ENCODE measurements at regions not wholly inside any gene's neighbourhood (a gene's known extent, or its start where the extent isn't known, plus 50 kb on each side); places are given as distances from the start of the nearest gene placed in this dataset.
A peak's percentile ranks its signal among the peaks of the same experiment; 100 is the strongest.

GRCh38 chr2:780002-780401, 102.8 kb upstream of the TMEM18 start:
- Mint-ChIP-seq H3K4me1 (ENCODE audit: low read depth, unreplicated experiment) (peaks cover 14% of the 10 kb centered on the region), H3K36me3 (ENCODE audit: unreplicated experiment) (no peaks in the 10 kb centered on the region), H3K27me3 (ENCODE audit: unreplicated experiment) (peaks cover 3% of the 10 kb centered on the region), H3K9me3 (ENCODE audit: unreplicated experiment) (peaks cover 1% of the 10 kb centered on the region), H3K4me3 (ENCODE audit: unreplicated experiment) (no peak overlapping the region), H3K27ac (ENCODE audit: unreplicated experiment) (no peak overlapping the region)
- no peak for TF ChIP-seq CTCF (IDR thresholded peaks at IDR 0.05; ENCODE audit: partially characterized antibody, unreplicated experiment)
- no peak for DNase-seq

GRCh38 chr2:778731-779350, 101.6 kb upstream of the TMEM18 start:
- Mint-ChIP-seq H3K27ac (ENCODE audit: unreplicated experiment) (peak overlapping the region; percentile 93), H3K4me3 (ENCODE audit: unreplicated experiment) (peak overlapping the region; percentile 31), H3K4me1 (ENCODE audit: low read depth, unreplicated experiment) (peaks cover 22% of the 10 kb centered on the region), H3K36me3 (ENCODE audit: unreplicated experiment) (no peaks in the 10 kb centered on the region), H3K27me3 (ENCODE audit: unreplicated experiment) (peaks cover 3% of the 10 kb centered on the region), H3K9me3 (ENCODE audit: unreplicated experiment) (peaks cover 3% of the 10 kb centered on the region)
- peak; percentile 62 for DNase-seq
- no peak for TF ChIP-seq CTCF (IDR thresholded peaks at IDR 0.05; ENCODE audit: partially characterized antibody, unreplicated experiment)

- H3K36me3 Mint-ChIP-seq (ENCODE audit: unreplicated experiment), result no peaks in the 10 kb centered on the region
These were observed 100.3 kb upstream of the TMEM18 start for GRCh38 chr2:777546-777945.

GRCh38 chr2:777051-777450, 99.8 kb upstream of the TMEM18 start:
- H3K4me1 Mint-ChIP-seq (ENCODE audit: low read depth, unreplicated experiment), result peaks cover 25% of the 10 kb centered on the region
- H3K9me3 Mint-ChIP-seq (ENCODE audit: unreplicated experiment), result peaks cover 3% of the 10 kb centered on the region
- TF ChIP-seq CTCF (IDR thresholded peaks at IDR 0.05; ENCODE audit: partially characterized antibody, unreplicated experiment), result no peak
- no peak overlapping the region for H3K4me3 Mint-ChIP-seq (ENCODE audit: unreplicated experiment)
- peaks cover 5% of the 10 kb centered on the region for H3K27me3 Mint-ChIP-seq (ENCODE audit: unreplicated experiment)
- H3K27ac Mint-ChIP-seq (ENCODE audit: unreplicated experiment), result no peak overlapping the region
- DNase-seq, result no peak
- H3K36me3 Mint-ChIP-seq (ENCODE audit: unreplicated experiment), result no peaks in the 10 kb centered on the region

More at GRCh38 chr2:777546-777945, 100.3 kb upstream of the TMEM18 start:
- Mint-ChIP-seq H3K4me1 (ENCODE audit: low read depth, unreplicated experiment) (peaks cover 24% of the 10 kb centered on the region), H3K4me3 (ENCODE audit: unreplicated experiment) (no peak overlapping the region), H3K27ac (ENCODE audit: unreplicated experiment) (no peak overlapping the region), H3K9me3 (ENCODE audit: unreplicated experiment) (peaks cover 3% of the 10 kb centered on the region), H3K27me3 (ENCODE audit: unreplicated experiment) (peaks cover 3% of the 10 kb centered on the region)
- no peak for DNase-seq
- TF ChIP-seq CTCF (IDR thresholded peaks at IDR 0.05; ENCODE audit: partially characterized antibody, unreplicated experiment), result no peak

- Mint-ChIP-seq H3K9me3 (ENCODE audit: unreplicated experiment) (peaks cover 3% of the 10 kb centered on the region), H3K4me1 (ENCODE audit: low read depth, unreplicated experiment) (peaks cover 27% of the 10 kb centered on the region), H3K4me3 (ENCODE audit: unreplicated experiment) (no peak overlapping the region), H3K27me3 (ENCODE audit: unreplicated experiment) (peaks cover 6% of the 10 kb centered on the region), H3K36me3 (ENCODE audit: unreplicated experiment) (no peaks in the 10 kb centered on the region), H3K27ac (ENCODE audit: unreplicated experiment) (no peak overlapping the region)
- TF ChIP-seq CTCF (IDR thresholded peaks at IDR 0.05; ENCODE audit: partially characterized antibody, unreplicated experiment), result no peak
- no peak for DNase-seq
These were observed 99.3 kb upstream of the TMEM18 start for GRCh38 chr2:776487-776886.

All from glutamatergic neuron (in vitro differentiated cells).